GM13976 (cell line): ENCODE measurements at regions not wholly inside any gene's neighbourhood (a gene's known extent, or its start where the extent isn't known, plus 50 kb on each side); places are given as distances from the start of the nearest gene placed in this dataset.

Experiments
- DNase-seq: peaks from one replicate; pipeline ENCODE4 v3.0.0; 2012; ENCODE audit warnings: low spot score
- CTCF ChIP-seq: IDR thresholded peaks from 2 replicates; pipeline ENCODE4 v1.5.1; 2012; ENCODE audit warnings: borderline replicate concordance, mild to moderate bottlenecking; ENCODE audit not compliant: insufficient read depth; ENCODE audit errors: extremely low read depth, missing control alignments, control extremely low read depth
- in situ Hi-C: fragments of 300-500 bp; cut with MboI; formaldehyde crosslinking; loops from one replicate; pipeline ENCODE4 v1.12.0; 2022; ENCODE audit warnings: low sequenced_read_pairs, mixed read lengths, inconsistent platforms; ENCODE audit not compliant: unreplicated experiment

GRCh38 chr14:94673781-94674231, 61.6 kb downstream of the SERPINA3 start:
- no peak for TF ChIP-seq CTCF
- no peak for DNase-seq
- in situ Hi-C loops = no loop called here
